Sigmoid colon (tissue), 6 donors: ENCODE measurements at regions not wholly inside any gene's neighbourhood (a gene's known extent, or its start where the extent isn't known, plus 50 kb on each side); places are given as distances from the start of the nearest gene placed in this dataset.

ENCODE experiments used
- DNase-seq: peaks from one replicate; pipeline ENCODE4 v3.0.0-alpha.2; 2019
- H3K27ac ChIP-seq, 4 donors: fragments of 200-600 bp; sonication (generic); one replicate each; pipeline ENCODE4 v1.5.1; 2016 to 2019; ENCODE audit warnings: mild to moderate bottlenecking in 1 of 4
- H3K27me3 ChIP-seq, 3 donors: fragments of 200-600 bp; sonication (generic); one replicate each; pipeline ENCODE4 v1.5.1; 2019; ENCODE audit warnings: mild to moderate bottlenecking in 1 of 3
- H3K36me3 ChIP-seq, 4 donors: fragments of 200-600 bp; sonication (generic); one replicate each; pipeline ENCODE4 v1.5.1; 2016 to 2019
- H3K4me1 ChIP-seq, 4 donors: fragments of 200-600 bp; sonication (generic); one replicate each; pipeline ENCODE4 v1.5.1; 2017 to 2019
- H3K4me3 ChIP-seq, 4 donors: fragments of 200-600 bp; sonication (generic); one replicate each; pipeline ENCODE4 v1.5.1; 2017 to 2019; ENCODE audit warnings: mild to moderate bottlenecking in 2 of 4, moderate library complexity in 1 of 4
- H3K9me3 ChIP-seq, 4 donors: fragments of 200-600 bp in 3 of 4; sonication (generic) in 3 of 4; one replicate each; pipeline versions ENCODE4 v1.5.1 to v1.6.1; 2013 to 2019
- CTCF ChIP-seq, 4 experiments: fragments of 450-650 bp in 3 of 4; fragments of 200-600 bp in 1 of 4; IDR thresholded peaks; one replicate each; pipeline ENCODE4 v1.5.1; 2016 to 2019; ENCODE audit warnings: antibody characterized with exemption in 4 of 4, mild to moderate bottlenecking in 3 of 4, moderate library complexity in 2 of 4
- EP300 ChIP-seq, 4 donors: sonication (generic); formaldehyde crosslinking; IDR thresholded peaks; one replicate each; pipeline ENCODE4 v1.6.1; 2017; ENCODE audit warnings: antibody characterized with exemption in 4 of 4
- POLR2A ChIP-seq, 2 donors: fragments of 450-650 bp; IDR thresholded peaks; one replicate each; pipeline ENCODE4 v1.6.1; 2016; ENCODE audit warnings: antibody characterized with exemption in 2 of 2, mild to moderate bottlenecking in 2 of 2, moderate library complexity in 2 of 2
- POLR2AphosphoS5 ChIP-seq, 4 donors: sonication (generic); formaldehyde crosslinking; IDR thresholded peaks; one replicate each; pipeline ENCODE4 v1.6.1; 2017; ENCODE audit warnings: antibody characterized with exemption in 4 of 4
- WGBS, 2 donors: extraction: QIAGEN DNeasy Blood & Tissue Kit; methylation state at CpG; one replicate each; pipeline ENCODE4 v1.1.7; 2013; 5-methylcytosine and 5-hydroxymethylcytosine counted together
- intact Hi-C: fragments of 100-400 bp; cut with DNase I; formaldehyde crosslinking; loops from one replicate; pipeline ENCODE4 v1.15.1; 2023
- donor health status: healthy with polysubstance abuse.
- donor health status: healthy.

GRCh38 chr6:28598757-28599686 is 73.3 kb downstream of the GPX5 start:
- no peaks in the 10 kb centered on the region for H3K36me3 ChIP-seq
- intact Hi-C loops: no loop called here
- no peak for DNase-seq
- peaks cover 0 to 11% (median 0%) of the 10 kb centered on the region in 3 donors for H3K27me3 ChIP-seq
- WGBS, 2 donors: 76 to 80% methylated on average over 6 of the region's 6 CpGs
- no peak overlapping the region for H3K4me3 ChIP-seq
- H3K4me1 ChIP-seq: no peaks in the 10 kb centered on the region
- no peak overlapping the region for H3K27ac ChIP-seq
- H3K9me3 ChIP-seq: no peaks in the 10 kb centered on the region
- no peak for TF ChIP-seq POLR2A (IDR thresholded peaks at IDR 0.05)
- no peak for TF ChIP-seq EP300 (IDR thresholded peaks at IDR 0.05)
- no peak for TF ChIP-seq CTCF (IDR thresholded peaks at IDR 0.05)
- no peak for TF ChIP-seq POLR2AphosphoS5 (IDR thresholded peaks at IDR 0.05)

GRCh38 chr6:28600245-28600644 is 74.6 kb downstream of the GPX5 start:
- Histone ChIP-seq H3K36me3 (no peaks in the 10 kb centered on the region), H3K4me3 (no peak overlapping the region), H3K27me3 (peaks cover 0 to 7% (median 0%) of the 10 kb centered on the region in 3 donors), H3K9me3 (no peaks in the 10 kb centered on the region), H3K27ac (no peak overlapping the region), H3K4me1 (no peaks in the 10 kb centered on the region)
- intact Hi-C loops: no loop called here
- TF ChIP-seq POLR2AphosphoS5 (IDR thresholded peaks at IDR 0.05): no peak
- no peak for TF ChIP-seq CTCF (IDR thresholded peaks at IDR 0.05)
- no peak for TF ChIP-seq POLR2A (IDR thresholded peaks at IDR 0.05)
- TF ChIP-seq EP300 (IDR thresholded peaks at IDR 0.05): no peak
- WGBS, 2 donors: 84% methylated on average over 7 of the region's 7 CpGs
- DNase-seq: no peak

- Histone ChIP-seq H3K9me3 (peaks cover 0 to 3% (median 0%) of the 10 kb centered on the region in 4 donors), H3K4me1 (no peaks in the 10 kb centered on the region), H3K36me3 (no peaks in the 10 kb centered on the region), H3K27ac (no peak overlapping the region), H3K27me3 (peaks cover 0 to 38% (median 4%) of the 10 kb centered on the region in 3 donors), H3K4me3 (no peak overlapping the region)
- DNase-seq: no peak
- 19 to 41% methylated on average over 1 of the region's 1 CpG for WGBS, 2 donors
- intact Hi-C loops: no loop called here
- TF ChIP-seq EP300 (IDR thresholded peaks at IDR 0.05): no peak
- TF ChIP-seq POLR2A (IDR thresholded peaks at IDR 0.05): no peak
- TF ChIP-seq CTCF (IDR thresholded peaks at IDR 0.05): no peak
- TF ChIP-seq POLR2AphosphoS5 (IDR thresholded peaks at IDR 0.05): no peak
Observed at GRCh38 chr6:28603891-28604290, 78.2 kb downstream of the GPX5 start.

GRCh38 chr6:28606424-28607391 is 81.0 kb downstream of the GPX5 start:
- TF ChIP-seq POLR2A (IDR thresholded peaks at IDR 0.05) (no peak), CTCF (IDR thresholded peaks at IDR 0.05) (no peak), EP300 (IDR thresholded peaks at IDR 0.05) (no peak), POLR2AphosphoS5 (IDR thresholded peaks at IDR 0.05) (no peak)
- peaks cover 0 to 49% (median 4%) of the 10 kb centered on the region in 3 donors for H3K27me3 ChIP-seq
- no peak for DNase-seq
- H3K27ac ChIP-seq: no peak overlapping the region
- WGBS, 2 donors: 7 to 11% methylated on average over 30 of the region's 30 CpGs
- no peaks in the 10 kb centered on the region for H3K4me1 ChIP-seq
- no peak overlapping the region for H3K4me3 ChIP-seq
- intact Hi-C loops: no loop called here
- H3K9me3 ChIP-seq: peaks cover 0 to 5% (median 0%) of the 10 kb centered on the region in 4 donors
- no peaks in the 10 kb centered on the region for H3K36me3 ChIP-seq
